ENCODE measurements at regions not wholly inside any gene's neighbourhood (a gene's known extent, or its start where the extent isn't known, plus 50 kb on each side); places are given as distances from the start of the nearest gene placed in this dataset.
"Not testable (repeated sequence)": the region's sequence is repeated elsewhere in the genome, so short reads cannot be mapped to it uniquely, and the experiment has no call there.

DNA sequence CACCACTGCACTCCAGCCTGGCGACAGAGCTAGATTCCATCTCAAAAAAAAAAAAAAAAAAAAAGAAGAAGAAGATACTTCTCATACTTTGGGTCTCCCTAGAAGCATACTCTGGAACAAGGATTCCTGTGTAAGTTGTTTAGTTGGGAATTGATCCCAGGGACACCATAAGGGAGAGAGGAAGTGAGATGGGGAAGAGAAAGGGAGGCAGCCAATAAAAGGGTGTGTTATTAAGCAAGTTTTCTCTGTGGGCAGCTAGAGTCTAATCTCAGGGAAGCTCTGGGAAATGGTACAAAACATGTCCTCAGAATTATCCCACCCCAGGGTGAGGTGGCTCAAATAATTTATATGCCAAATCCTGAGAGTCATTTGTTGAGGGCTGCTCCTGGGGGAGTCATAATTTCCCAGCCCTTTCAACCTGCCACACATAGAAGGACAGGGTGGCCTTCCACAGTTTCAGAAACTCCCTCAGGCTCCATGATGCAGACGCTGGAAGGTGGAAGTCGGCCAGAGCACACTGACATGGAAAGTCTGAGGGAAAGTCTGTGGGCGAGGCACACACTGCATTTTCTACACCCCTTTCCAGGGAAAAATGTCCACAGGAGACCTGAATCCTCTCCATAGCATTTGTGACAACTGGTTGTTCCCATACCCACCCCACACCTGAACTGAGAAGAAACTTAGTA lies 86.4 kb upstream of the SLC4A7 start:
- H3K27ac Mint-ChIP-seq: no peak overlapping the region
- no peaks in the 10 kb centered on the region for H3K27me3 Mint-ChIP-seq
- peaks cover under 1% of the 10 kb centered on the region for H3K4me1 Mint-ChIP-seq
- DNase-seq (ENCODE audit: low spot score in 2 of 2) (no peak), ATAC-seq (ENCODE audit: low read depth) (no peak)
- no peaks in the 10 kb centered on the region for H3K36me3 Mint-ChIP-seq
- no peaks in the 10 kb centered on the region for H3K9me3 Mint-ChIP-seq
- H3K4me3 Mint-ChIP-seq: no peak overlapping the region

DNA sequence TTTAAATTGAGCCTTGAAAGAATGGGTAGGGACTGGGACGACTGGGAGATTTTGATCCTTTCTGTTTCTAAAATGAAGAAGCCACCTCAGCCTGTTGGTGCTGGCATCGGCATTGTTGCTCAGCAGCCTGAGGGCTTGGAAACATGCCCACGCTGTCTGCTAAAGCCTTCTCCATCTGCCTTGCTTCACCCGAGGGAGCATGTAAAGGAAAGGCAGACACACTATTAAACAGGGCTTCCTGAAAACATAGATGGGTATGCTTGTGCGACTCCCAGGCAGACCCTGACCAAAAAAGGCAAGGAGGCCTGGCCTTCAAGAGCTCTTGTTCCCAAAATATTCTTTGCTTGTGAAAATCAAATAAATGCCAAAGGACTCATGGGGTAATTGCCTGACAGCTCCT lies 84.2 kb upstream of the SLC4A7 start:
- ATAC-seq (ENCODE audit: low read depth) (no peak), DNase-seq (ENCODE audit: low spot score in 2 of 2) (no peak)
- H3K27me3 Mint-ChIP-seq: no peaks in the 10 kb centered on the region
- no peak overlapping the region for H3K4me3 Mint-ChIP-seq
- no peaks in the 10 kb centered on the region for H3K9me3 Mint-ChIP-seq
- H3K4me1 Mint-ChIP-seq: peaks cover 2% of the 10 kb centered on the region
- H3K27ac Mint-ChIP-seq: no peak overlapping the region
- H3K36me3 Mint-ChIP-seq: no peaks in the 10 kb centered on the region

DNA sequence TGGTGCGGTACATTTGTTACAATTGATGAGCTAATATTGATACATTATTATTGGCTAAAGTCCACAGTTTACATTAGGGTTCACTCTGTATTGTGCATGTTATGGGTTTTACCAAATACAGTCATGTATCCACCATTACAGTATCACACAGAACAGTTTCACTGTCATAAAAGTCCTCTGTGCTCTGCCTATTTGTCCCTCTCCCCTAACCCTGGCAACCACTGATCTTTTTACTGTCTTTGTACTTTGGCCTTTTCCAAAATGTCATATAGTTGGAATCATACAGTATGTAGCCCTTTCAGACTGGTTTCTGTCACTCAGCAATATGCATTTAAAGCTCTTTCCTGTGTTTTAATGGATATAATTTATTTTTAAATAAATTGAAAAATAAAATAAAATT lies 83.1 kb upstream of the SLC4A7 start:
- H3K36me3 Mint-ChIP-seq: no peaks in the 10 kb centered on the region
- DNase-seq (ENCODE audit: low spot score in 2 of 2) (no peak), ATAC-seq (ENCODE audit: low read depth) (no peak)
- H3K9me3 Mint-ChIP-seq: no peaks in the 10 kb centered on the region
- no peak overlapping the region for H3K27ac Mint-ChIP-seq
- no peak overlapping the region for H3K4me3 Mint-ChIP-seq
- H3K4me1 Mint-ChIP-seq: peaks cover 2% of the 10 kb centered on the region
- no peaks in the 10 kb centered on the region for H3K27me3 Mint-ChIP-seq

DNA sequence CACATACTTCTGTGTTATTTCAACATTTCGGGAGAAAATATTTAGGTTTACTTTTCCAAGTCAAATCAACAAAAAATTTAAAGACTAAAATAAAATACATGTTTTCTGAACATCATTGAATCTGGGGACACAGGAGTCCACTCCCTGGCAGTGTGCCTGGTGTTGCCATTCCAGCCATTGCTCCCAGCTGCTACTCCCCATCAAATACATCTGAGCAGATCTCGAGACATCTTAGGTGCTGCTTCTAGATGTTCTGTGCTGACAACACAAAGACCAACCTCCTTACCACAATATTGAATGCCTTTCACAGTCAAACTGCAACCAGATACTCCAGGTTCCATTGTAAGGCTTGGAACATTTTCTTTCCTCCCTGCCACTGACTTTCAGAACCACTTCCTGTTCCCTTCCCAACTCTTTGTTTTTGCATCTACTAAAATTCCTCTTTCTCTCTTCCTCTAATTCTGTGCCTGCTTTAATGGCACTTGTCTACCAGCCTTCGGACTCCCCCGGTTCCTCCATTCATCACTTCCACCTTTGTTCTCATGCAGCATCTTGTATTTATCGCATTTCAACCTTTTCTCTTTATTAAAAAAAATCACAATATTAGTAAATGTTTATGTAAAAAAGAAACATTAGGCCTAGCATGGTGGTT lies 81.1 kb upstream of the SLC4A7 start:
- peaks cover 2% of the 10 kb centered on the region for H3K4me1 Mint-ChIP-seq
- no peaks in the 10 kb centered on the region for H3K9me3 Mint-ChIP-seq
- no peak overlapping the region for H3K4me3 Mint-ChIP-seq
- H3K27me3 Mint-ChIP-seq: no peaks in the 10 kb centered on the region
- ATAC-seq (ENCODE audit: low read depth) (no peak), DNase-seq (ENCODE audit: low spot score in 2 of 2) (no peak)
- H3K27ac Mint-ChIP-seq: no peak overlapping the region
- no peaks in the 10 kb centered on the region for H3K36me3 Mint-ChIP-seq

DNA sequence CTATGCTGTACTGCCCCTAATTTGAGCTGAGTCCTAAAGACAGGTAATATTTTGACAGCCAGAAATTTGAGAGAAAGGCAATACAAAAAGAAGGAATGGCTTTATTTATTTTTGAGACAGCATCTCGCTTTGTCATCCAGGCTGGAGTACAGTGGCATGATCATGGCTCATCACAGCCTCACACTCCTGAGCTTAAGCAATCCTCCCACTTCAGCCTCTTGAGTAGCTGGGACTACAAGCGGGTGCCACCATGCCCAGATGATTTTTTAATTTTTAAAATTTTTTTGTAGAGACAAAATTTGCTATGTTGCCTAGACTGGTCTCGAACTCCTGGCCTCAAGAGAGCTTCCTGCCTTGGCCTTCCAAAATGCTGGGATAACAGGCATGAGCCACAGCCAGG lies 77.4 kb upstream of the SLC4A7 start:
- no peak overlapping the region for H3K27ac Mint-ChIP-seq
- no peak for ATAC-seq (ENCODE audit: low read depth)
- H3K4me1 Mint-ChIP-seq: peaks cover 2% of the 10 kb centered on the region
- no peak overlapping the region for H3K4me3 Mint-ChIP-seq
- no peak for DNase-seq (ENCODE audit: low spot score in 2 of 2)
- H3K27me3 Mint-ChIP-seq: no peaks in the 10 kb centered on the region
- H3K9me3 Mint-ChIP-seq: no peaks in the 10 kb centered on the region
- H3K36me3 Mint-ChIP-seq: no peaks in the 10 kb centered on the region

DNA sequence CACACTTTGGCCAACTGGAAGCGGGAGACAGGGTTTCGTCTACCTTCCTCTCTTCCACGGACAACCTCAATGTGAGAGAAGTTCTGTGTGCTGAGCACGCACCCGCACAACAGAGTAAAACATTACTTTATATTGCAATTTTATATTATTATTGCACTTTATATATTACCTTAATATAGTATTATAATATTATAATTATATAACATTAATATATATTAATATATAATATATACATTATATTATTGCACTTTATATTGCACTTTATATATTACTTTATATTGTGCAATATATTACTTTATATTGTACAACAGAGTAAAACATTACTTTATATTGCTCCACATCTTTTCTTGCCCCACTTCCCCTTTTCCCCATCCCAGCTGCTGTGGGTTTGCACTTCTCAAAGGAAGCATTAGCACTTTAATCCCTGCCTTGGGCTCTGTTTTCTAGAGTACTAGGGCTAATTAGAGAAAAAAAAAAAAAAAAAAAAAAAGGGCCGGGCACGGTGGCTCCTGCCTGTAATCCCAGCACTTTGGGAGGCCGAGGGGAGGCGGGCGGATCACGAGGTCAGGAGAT lies 76.4 kb upstream of the SLC4A7 start:
- H3K27me3 Mint-ChIP-seq: no peaks in the 10 kb centered on the region
- no peaks in the 10 kb centered on the region for H3K36me3 Mint-ChIP-seq
- no peak overlapping the region for H3K27ac Mint-ChIP-seq
- H3K9me3 Mint-ChIP-seq: no peaks in the 10 kb centered on the region
- H3K4me3 Mint-ChIP-seq: no peak overlapping the region
- ATAC-seq (ENCODE audit: low read depth) (no peak), DNase-seq (ENCODE audit: low spot score in 2 of 2) (no peak)
- H3K4me1 Mint-ChIP-seq: peaks cover 2% of the 10 kb centered on the region

DNA sequence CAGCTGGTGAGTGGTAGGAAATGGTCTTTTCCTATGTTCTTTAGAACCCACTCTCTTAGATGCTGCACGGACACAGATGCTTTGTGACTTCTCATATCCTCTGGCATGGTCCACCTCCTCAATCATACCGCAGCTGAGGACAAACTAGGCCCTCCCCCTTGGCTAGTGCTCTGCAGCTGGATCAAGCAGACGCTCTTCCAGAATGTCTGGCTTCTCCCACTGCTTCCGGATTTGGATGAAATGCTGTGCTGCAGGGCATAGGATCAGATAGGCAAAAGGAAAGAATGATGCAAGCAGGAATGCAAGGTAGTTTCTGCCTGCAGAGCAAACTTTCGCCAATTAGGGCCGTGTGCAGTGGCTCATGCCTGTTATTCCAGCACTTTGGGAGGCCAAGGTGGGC lies 75.7 kb upstream of the SLC4A7 start:
- H3K9me3 Mint-ChIP-seq: no peaks in the 10 kb centered on the region
- no peaks in the 10 kb centered on the region for H3K4me1 Mint-ChIP-seq
- no peak overlapping the region for H3K27ac Mint-ChIP-seq
- DNase-seq (ENCODE audit: low spot score in 2 of 2) (no peak), ATAC-seq (ENCODE audit: low read depth) (no peak)
- H3K27me3 Mint-ChIP-seq: no peaks in the 10 kb centered on the region
- H3K36me3 Mint-ChIP-seq: no peaks in the 10 kb centered on the region
- H3K4me3 Mint-ChIP-seq: no peak overlapping the region

DNA sequence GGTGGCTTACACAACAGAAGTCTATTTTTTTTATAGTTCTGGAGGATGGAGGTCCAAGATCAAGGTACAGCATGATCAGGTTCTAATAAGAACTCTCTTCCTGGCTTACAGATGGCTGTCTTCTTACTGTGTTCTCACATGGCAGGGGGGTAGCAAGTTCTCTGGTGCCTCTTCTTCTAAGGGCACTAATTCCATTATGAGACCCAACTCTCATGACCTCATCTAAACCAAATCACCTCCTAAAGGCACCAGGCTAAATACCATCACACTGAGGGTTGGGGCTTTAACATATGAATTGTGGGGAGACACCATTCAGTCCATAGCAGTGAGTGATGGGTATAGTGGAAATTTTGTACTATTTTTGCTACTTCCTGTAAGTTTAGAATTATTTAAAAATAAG lies 75.2 kb upstream of the SLC4A7 start:
- ATAC-seq (ENCODE audit: low read depth) (no peak), DNase-seq (ENCODE audit: low spot score in 2 of 2) (no peak)
- Mint-ChIP-seq H3K9me3 (no peaks in the 10 kb centered on the region), H3K4me1 (no peaks in the 10 kb centered on the region), H3K27ac (no peak overlapping the region), H3K4me3 (no peak overlapping the region), H3K36me3 (no peaks in the 10 kb centered on the region), H3K27me3 (no peaks in the 10 kb centered on the region)

DNA sequence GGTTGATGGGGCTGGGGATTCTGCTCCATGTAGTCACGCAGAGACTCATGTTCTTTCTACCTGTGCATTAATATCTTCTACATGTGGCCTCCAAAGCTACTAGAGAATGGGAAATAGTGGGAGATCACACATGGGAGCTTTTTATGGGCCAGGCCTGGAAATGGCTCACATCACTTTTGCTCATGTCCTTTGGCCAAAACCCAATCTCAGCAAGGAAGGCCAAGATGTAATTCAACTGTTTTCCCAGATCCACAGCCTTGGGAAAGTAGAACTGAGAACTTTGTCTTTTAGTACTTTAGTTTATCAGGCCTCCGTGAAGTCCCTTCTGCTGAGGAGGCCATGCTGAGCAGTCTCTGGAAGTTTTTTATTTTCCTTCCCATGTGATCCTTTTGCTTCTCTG lies 73.2 kb upstream of the SLC4A7 start:
- DNase-seq (ENCODE audit: low spot score in 2 of 2): no peak
- H3K4me1 Mint-ChIP-seq: no peaks in the 10 kb centered on the region
- H3K9me3 Mint-ChIP-seq: peaks cover 4% of the 10 kb centered on the region
- H3K4me3 Mint-ChIP-seq: no peak overlapping the region
- peaks cover 2% of the 10 kb centered on the region for H3K36me3 Mint-ChIP-seq
- H3K27ac Mint-ChIP-seq: no peak overlapping the region
- no peaks in the 10 kb centered on the region for H3K27me3 Mint-ChIP-seq
- no peak for ATAC-seq (ENCODE audit: low read depth)

DNA sequence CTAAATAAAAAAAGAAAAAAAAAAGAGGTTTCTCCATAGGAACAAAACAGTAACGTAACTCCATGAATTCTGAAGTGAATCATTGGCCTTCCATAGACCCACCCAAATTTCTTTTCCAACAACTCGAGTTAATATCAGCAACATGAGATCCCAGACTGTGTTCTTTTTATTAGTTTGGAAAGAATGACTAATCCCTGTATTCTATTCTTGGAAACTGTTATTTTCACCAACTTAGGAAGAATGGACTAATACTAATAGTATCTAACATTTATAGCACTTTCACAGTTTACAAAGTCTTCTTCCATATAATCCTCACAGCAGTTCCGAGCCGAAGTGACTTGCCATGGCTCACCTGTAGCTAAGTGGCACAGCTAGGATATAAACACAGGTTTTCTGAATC lies 72.7 kb upstream of the SLC4A7 start:
- H3K27me3 Mint-ChIP-seq: no peaks in the 10 kb centered on the region
- peaks cover 4% of the 10 kb centered on the region for H3K36me3 Mint-ChIP-seq
- H3K27ac Mint-ChIP-seq: no peak overlapping the region
- DNase-seq (ENCODE audit: low spot score in 2 of 2) (no peak), ATAC-seq (ENCODE audit: low read depth) (no peak)
- H3K9me3 Mint-ChIP-seq: peaks cover 8% of the 10 kb centered on the region
- no peak overlapping the region for H3K4me3 Mint-ChIP-seq
- H3K4me1 Mint-ChIP-seq: no peaks in the 10 kb centered on the region

DNA sequence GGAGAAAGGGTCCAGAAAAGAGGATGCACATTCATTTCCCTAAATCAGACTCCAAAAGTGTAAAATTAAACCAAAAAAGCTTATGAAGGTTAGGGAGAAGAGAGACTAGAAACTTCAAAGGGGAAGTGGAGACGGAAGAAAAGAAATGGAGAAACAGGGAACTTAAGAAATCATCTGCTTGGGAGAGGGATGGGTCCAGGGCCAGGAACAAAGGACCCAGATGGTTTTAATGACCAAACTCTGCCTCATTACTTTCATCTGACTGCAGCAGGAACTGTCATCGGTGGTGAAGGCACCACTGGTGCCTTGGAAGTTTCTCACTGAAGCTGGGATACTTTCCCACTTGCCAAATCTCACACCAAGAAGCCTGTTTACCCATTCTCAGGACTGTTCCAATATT lies 70.5 kb upstream of the SLC4A7 start:
- Mint-ChIP-seq H3K27me3 (no peaks in the 10 kb centered on the region), H3K4me3 (no peak overlapping the region), H3K36me3 (peaks cover 4% of the 10 kb centered on the region), H3K27ac (no peak overlapping the region), H3K9me3 (peaks cover 14% of the 10 kb centered on the region), H3K4me1 (no peaks in the 10 kb centered on the region)
- DNase-seq (ENCODE audit: low spot score in 2 of 2) (no peak), ATAC-seq (ENCODE audit: low read depth) (no peak)

DNA sequence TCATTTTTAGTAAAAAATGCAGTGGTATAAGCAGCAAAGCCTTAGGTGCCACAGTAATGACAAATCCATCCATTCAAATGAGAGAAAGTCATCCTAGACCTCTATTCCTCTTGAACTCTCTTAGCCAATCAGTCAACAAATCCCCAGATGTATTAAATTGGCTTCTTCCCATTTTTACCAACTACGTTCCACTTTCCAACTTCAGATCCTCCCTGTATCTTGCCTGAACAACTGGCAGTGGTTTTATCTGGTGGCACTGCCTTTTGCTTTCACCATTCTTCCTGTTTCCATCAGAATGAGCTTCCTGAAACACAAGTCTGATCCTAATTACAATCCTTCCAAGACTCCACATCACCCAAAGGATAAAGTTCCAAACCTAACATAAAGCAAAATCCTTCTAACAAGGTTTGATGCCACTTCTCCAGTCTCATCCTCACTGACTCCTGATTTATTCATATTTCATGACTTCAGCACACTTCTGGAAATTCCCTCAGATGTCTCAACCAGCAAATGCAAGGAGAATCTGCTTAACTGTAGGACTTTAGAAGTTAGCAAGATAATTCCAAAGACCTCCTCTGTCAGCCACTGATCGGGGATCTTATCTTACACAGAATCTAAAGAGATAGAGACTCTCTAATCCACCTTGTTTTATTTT lies 69.8 kb upstream of the SLC4A7 start:
- no peak for ATAC-seq (ENCODE audit: low read depth)
- no peak for DNase-seq (ENCODE audit: low spot score in 2 of 2)
- no peak overlapping the region for H3K4me3 Mint-ChIP-seq
- H3K36me3 Mint-ChIP-seq: peaks cover 4% of the 10 kb centered on the region
- no peak overlapping the region for H3K27ac Mint-ChIP-seq
- peaks cover 14% of the 10 kb centered on the region for H3K9me3 Mint-ChIP-seq
- peaks cover 3% of the 10 kb centered on the region for H3K27me3 Mint-ChIP-seq
- no peaks in the 10 kb centered on the region for H3K4me1 Mint-ChIP-seq

DNA sequence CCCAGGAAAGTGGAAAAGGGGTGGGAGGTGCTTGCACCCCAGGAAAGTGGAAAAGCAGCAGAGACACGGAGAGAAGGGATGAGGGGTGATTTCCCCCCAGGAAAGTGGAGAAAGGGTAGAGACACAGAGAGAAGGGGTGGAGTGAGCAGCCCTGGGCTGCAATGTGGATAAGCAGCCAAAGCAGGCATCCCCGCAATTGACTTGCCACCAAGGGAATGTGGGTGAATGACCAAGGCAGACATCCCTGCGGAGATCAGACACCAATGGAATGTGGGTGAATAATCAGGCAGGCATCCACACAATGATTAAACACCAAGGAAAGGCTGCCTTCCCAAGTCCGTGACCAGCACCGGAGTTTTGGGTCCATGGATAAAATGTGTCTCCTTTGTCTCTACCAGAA lies 68.5 kb upstream of the SLC4A7 start:
- ATAC-seq (ENCODE audit: low read depth); H3K4me3 Mint-ChIP-seq; DNase-seq (ENCODE audit: low spot score in 2 of 2); H3K4me1 Mint-ChIP-seq; H3K36me3 Mint-ChIP-seq; H3K27me3 Mint-ChIP-seq: not testable (repeated sequence)
- H3K27ac Mint-ChIP-seq: peak overlapping the region; percentile 48
- peaks cover 14% of the 10 kb centered on the region for H3K9me3 Mint-ChIP-seq

DNA sequence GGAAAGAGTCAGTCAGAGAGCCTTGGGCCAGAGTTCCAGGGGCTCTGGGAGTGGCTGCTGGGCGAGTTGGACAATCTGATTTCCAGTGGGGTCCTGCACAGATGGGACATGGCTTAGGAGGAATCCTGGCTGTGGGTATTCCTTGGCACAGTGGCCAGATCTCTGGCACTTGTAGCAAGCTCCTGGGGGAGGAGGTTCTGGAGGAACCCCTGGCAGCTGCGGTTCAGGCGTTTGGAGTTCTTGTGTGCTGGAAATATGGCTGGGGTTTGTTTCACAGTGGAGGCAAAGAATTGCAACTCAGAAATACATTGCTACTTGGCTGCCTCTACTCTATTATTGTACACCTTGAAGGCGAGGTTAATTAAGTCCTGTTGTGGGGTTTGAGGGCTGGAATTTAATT lies 67.2 kb upstream of the SLC4A7 start:
- DNase-seq (ENCODE audit: low spot score in 2 of 2); H3K36me3 Mint-ChIP-seq; H3K27ac Mint-ChIP-seq; H3K27me3 Mint-ChIP-seq; ATAC-seq (ENCODE audit: low read depth); H3K4me3 Mint-ChIP-seq; H3K4me1 Mint-ChIP-seq: not testable (repeated sequence)
- peaks cover 14% of the 10 kb centered on the region for H3K9me3 Mint-ChIP-seq

Data from memory B cell (primary cell).